GM21447 (cell line): ENCODE measurements at regions not wholly inside any gene's neighbourhood (a gene's known extent, or its start where the extent isn't known, plus 50 kb on each side); places are given as distances from the start of the nearest gene placed in this dataset.

Experiments
- ATAC-seq: cut with Tn5 transposase; IDR thresholded peaks from one replicate; pipeline ENCODE4 v1.9.1; 2021; ENCODE audit not compliant: unreplicated experiment

GRCh38 chr4:175871774-175872405 lies 59.8 kb upstream of the GPM6A start:
- ATAC-seq: no peak

GRCh38 chr4:175873707-175874106 lies 61.6 kb upstream of the GPM6A start:
- ATAC-seq: no peak

GRCh38 chr4:175874306-175874705 lies 62.2 kb upstream of the GPM6A start:
- ATAC-seq: no peak

GRCh38 chr4:175875993-175876771 lies 64.1 kb upstream of the GPM6A start:
- no peak for ATAC-seq

- no peak for ATAC-seq
Measured at GRCh38 chr4:175882891-175883290, 70.8 kb upstream of the GPM6A start.

- ATAC-seq: no peak
Measured at GRCh38 chr4:175884048-175884447, 72.0 kb upstream of the GPM6A start.

GRCh38 chr4:175891231-175891630 lies 79.2 kb upstream of the GPM6A start:
- no peak for ATAC-seq

GRCh38 chr4:175891851-175892250 lies 79.8 kb upstream of the GPM6A start:
- no peak for ATAC-seq

- ATAC-seq: no peak
Measured at GRCh38 chr4:175905925-175906324, 93.9 kb upstream of the GPM6A start.

GRCh38 chr4:175906384-175906783 lies 94.3 kb upstream of the GPM6A start:
- ATAC-seq: no peak

- ATAC-seq: no peak
Measured at GRCh38 chr4:175910700-175911099, 98.6 kb upstream of the GPM6A start.

- no peak for ATAC-seq
Measured at GRCh38 chr4:175916626-175917351, 104.7 kb upstream of the GPM6A start.

GRCh38 chr4:175927121-175927520 lies 115.1 kb upstream of the GPM6A start:
- no peak for ATAC-seq

- no peak for ATAC-seq
Measured at GRCh38 chr4:175929441-175929840, 117.4 kb upstream of the GPM6A start.

- ATAC-seq: no peak
Measured at GRCh38 chr4:175929932-175930331, 117.9 kb upstream of the GPM6A start.

- no peak for ATAC-seq
Measured at GRCh38 chr4:175930471-175930870, 118.4 kb upstream of the GPM6A start.

GRCh38 chr4:175932116-175932515 lies 120.1 kb upstream of the GPM6A start:
- no peak for ATAC-seq

GRCh38 chr4:175934506-175934905 lies 122.4 kb upstream of the GPM6A start:
- ATAC-seq: no peak

- ATAC-seq: no peak
Measured at GRCh38 chr4:175935016-175935661, 123.1 kb upstream of the GPM6A start.

GRCh38 chr4:175944126-175944910 lies 121.3 kb upstream of the WDR17 start:
- no peak for ATAC-seq
